H1 (cell line): ENCODE measurements at regions not wholly inside any gene's neighbourhood (a gene's known extent, or its start where the extent isn't known, plus 50 kb on each side); places are given as distances from the start of the nearest gene placed in this dataset.

Experiments used
- CTCF ChIA-PET: fragments of 300-600 bp; sonication (Branson Sonifier 250); formaldehyde crosslinking; loops from one replicate; lab custom pipeline; 2021; ENCODE audit not compliant: partially characterized antibody; lab: Charles Lee
- POLR2A ChIA-PET: fragments of 300-600 bp; sonication (Branson Sonifier 250); formaldehyde crosslinking; loops from one replicate; lab custom pipeline; 2021; ENCODE audit warnings: inconsistent platforms; ENCODE audit not compliant: partially characterized antibody; lab: Charles Lee
- DNase-seq, 2 experiments: peaks; one replicate each; pipeline versions ENCODE4 v3.0.0 to v3.0.0-alpha.2; 2010 to 2022; ENCODE audit warnings: low spot score in 2 of 2, low read depth in 1 of 2, mixed read lengths in 1 of 2
- FAIRE-seq: peaks from 2 replicates; lab custom pipeline; 2011; peaks lifted over from hg19 to GRCh38; lab: Jason Lieb, UNC
- H2AFZ ChIP-seq: 2 replicates; pipeline ENCODE4 v1.8.1; 2012; ENCODE audit warnings: low read length, inconsistent platforms
- H2AK5ac ChIP-seq: 2 replicates; pipeline ENCODE4 v1.6.1; 2013; ENCODE audit warnings: low read depth, low read length
- H2BK120ac ChIP-seq: replicated peaks from 2 replicates; pipeline ENCODE3; 2013; ENCODE audit warnings: low read depth, low read length, inconsistent platforms
- H2BK12ac ChIP-seq: 2 replicates; pipeline ENCODE4 v1.6.1; 2013; ENCODE audit warnings: low read depth, low read length
- H2BK15ac ChIP-seq: 2 replicates; pipeline ENCODE4 v1.6.1; 2013; ENCODE audit warnings: low read length
- H2BK20ac ChIP-seq: 2 replicates; pipeline ENCODE4 v1.6.1; 2013; ENCODE audit warnings: low read length
- H2BK5ac ChIP-seq: 2 replicates; pipeline ENCODE4 v1.6.1; 2013; ENCODE audit warnings: low read depth, low read length
- H3K14ac ChIP-seq: 2 replicates; pipeline ENCODE4 v1.6.1; 2013; ENCODE audit warnings: inconsistent platforms; ENCODE audit not compliant: insufficient read length
- H3K18ac ChIP-seq: 2 replicates; pipeline ENCODE4 v1.6.1; 2013; ENCODE audit warnings: low read length; ENCODE audit errors: extremely low read depth
- H3K23ac ChIP-seq: 2 replicates; pipeline ENCODE4 v1.6.1; 2013; ENCODE audit warnings: inconsistent platforms; ENCODE audit not compliant: insufficient read length
- H3K23me2 ChIP-seq: 2 replicates; pipeline ENCODE4 v1.6.1; 2013; ENCODE audit warnings: low read depth, low read length
- H3K27ac ChIP-seq: 2 replicates; pipeline ENCODE4 v1.6.1; 2011; ENCODE audit warnings: low read depth, low read length, inconsistent platforms
- H3K27me3 ChIP-seq, 4 experiments: replicated peaks in 1 of 4; 1 replicate in 1 of 4; 2 replicates in 3 of 4; pipeline versions ENCODE4 v1.6.1 to v1.8.1; 2011 to 2013; ENCODE audit warnings: low read length in 3 of 4, mild to moderate bottlenecking in 3 of 4, inconsistent platforms in 2 of 4, mixed read lengths in 2 of 4, moderate library complexity in 1 of 4; ENCODE audit not compliant: control insufficient read depth in 3 of 4, insufficient read depth in 3 of 4; ENCODE audit errors: extremely low read depth in 1 of 4
- H3K36me3 ChIP-seq, 4 experiments: 2 replicates each; pipeline versions ENCODE4 v1.6.1 to v1.8.1; 2011 to 2013; ENCODE audit warnings: mild to moderate bottlenecking in 4 of 4, low read length in 3 of 4, moderate library complexity in 2 of 4, control low read depth in 1 of 4, inconsistent platforms in 1 of 4; ENCODE audit not compliant: insufficient read depth in 4 of 4, control insufficient read depth in 2 of 4
- H3K4ac ChIP-seq: replicated peaks from 2 replicates; pipeline ENCODE3; 2013; ENCODE audit warnings: low read length, low read depth, mixed read lengths, inconsistent platforms; ENCODE audit not compliant: insufficient read length
- H3K4me1 ChIP-seq, 4 experiments: replicated peaks in 1 of 4; 1 replicate in 1 of 4; 2 replicates in 3 of 4; pipeline versions ENCODE4 v1.6.1 to v1.8.1; 2011 to 2013; ENCODE audit warnings: low read length in 3 of 4, inconsistent platforms in 2 of 4, mixed read lengths in 1 of 4; ENCODE audit not compliant: insufficient read depth in 4 of 4, control insufficient read depth in 3 of 4
- H3K4me2 ChIP-seq, 2 experiments: 2 replicates each; pipeline versions ENCODE4 v1.6.1 to v1.8.1; 2011 to 2013; ENCODE audit warnings: low read depth in 2 of 2, low read length in 2 of 2, control low read depth in 1 of 2, inconsistent platforms in 1 of 2, mild to moderate bottlenecking in 1 of 2; ENCODE audit not compliant: insufficient read depth in 1 of 2
- H3K4me3 ChIP-seq, 4 experiments: fragments of 200-600, 300-600 bp in 1 of 4; sonication (generic), shearing (Covaris generic), sonication (Bioruptor Twin) in 1 of 4; 2 replicates each; pipeline versions ENCODE4 v1.5.1 to v1.8.1; 2011 to 2016; ENCODE audit warnings: low read length in 4 of 4, low read depth in 3 of 4, control low read depth in 2 of 4, inconsistent platforms in 2 of 4, mild to moderate bottlenecking in 2 of 4, mixed read lengths in 1 of 4, moderate library complexity in 1 of 4; ENCODE audit not compliant: insufficient read depth in 2 of 4; ENCODE audit errors: extremely low read depth in 1 of 4
- H3K56ac ChIP-seq: replicated peaks from 2 replicates; pipeline ENCODE3; 2013; ENCODE audit warnings: low read depth, mild to moderate bottlenecking, mixed read lengths, low read length, inconsistent platforms; ENCODE audit not compliant: insufficient read length
- H3K79me1 ChIP-seq: 2 replicates; pipeline ENCODE4 v1.6.1; 2013; ENCODE audit warnings: low read depth, low read length, control low read depth
- H3K79me2 ChIP-seq, 2 experiments: 2 replicates each; pipeline versions ENCODE4 v1.6.1 to v1.8.1; 2012 to 2013; ENCODE audit warnings: low read length in 2 of 2, mild to moderate bottlenecking in 2 of 2, inconsistent platforms in 1 of 2; ENCODE audit not compliant: insufficient read depth in 2 of 2, control insufficient read depth in 1 of 2
- H3K9ac ChIP-seq, 4 experiments: replicated peaks in 1 of 4; 1 replicate in 1 of 4; 2 replicates in 3 of 4; pipeline versions ENCODE4 v1.6.1 to v1.8.1; 2011 to 2013; ENCODE audit warnings: low read depth in 3 of 4, low read length in 3 of 4, control low read depth in 2 of 4, mild to moderate bottlenecking in 2 of 4, moderate library complexity in 2 of 4, inconsistent platforms in 1 of 4; ENCODE audit errors: extremely low read depth in 1 of 4
- H3K9me3 ChIP-seq, 2 experiments: 2 replicates each; pipeline versions ENCODE4 v1.6.1 to v1.8.1; 2012 to 2013; ENCODE audit warnings: mild to moderate bottlenecking in 2 of 2, moderate library complexity in 2 of 2, control low read depth in 1 of 2, inconsistent platforms in 1 of 2, low read depth in 1 of 2, low read length in 1 of 2, mixed read lengths in 1 of 2; ENCODE audit not compliant: insufficient read depth in 2 of 2
- H4K20me1 ChIP-seq, 2 experiments: replicated peaks in 1 of 2; 2 replicates each; pipeline versions ENCODE3 to v1.8.1; 2011 to 2013; ENCODE audit warnings: inconsistent platforms in 2 of 2, low read length in 2 of 2, mild to moderate bottlenecking in 1 of 2; ENCODE audit not compliant: insufficient read depth in 2 of 2, control insufficient read depth in 1 of 2
- H4K5ac ChIP-seq: 2 replicates; pipeline ENCODE4 v1.6.1; 2013; ENCODE audit warnings: low read length, low read depth, mixed read lengths, inconsistent platforms; ENCODE audit not compliant: insufficient read length
- H4K8ac ChIP-seq: 2 replicates; pipeline ENCODE4 v1.8.0; 2013; ENCODE audit warnings: mild to moderate bottlenecking, moderate library complexity, low read length, inconsistent platforms; ENCODE audit not compliant: insufficient read depth; ENCODE audit errors: extremely low read depth
- H4K91ac ChIP-seq: replicated peaks from 2 replicates; pipeline ENCODE3; 2013; ENCODE audit warnings: low read length, mixed read lengths, inconsistent platforms; ENCODE audit not compliant: insufficient read length
- FOSL1 ChIP-seq: IDR thresholded peaks from 2 replicates; pipeline ENCODE4 v1.6.1; 2011; ENCODE audit warnings: mild to moderate bottlenecking, low read depth, low read length, moderate library complexity; ENCODE audit not compliant: insufficient read depth
- SP2 ChIP-seq: IDR thresholded peaks from 2 replicates; pipeline ENCODE4 v1.6.1; 2012; ENCODE audit warnings: mild to moderate bottlenecking, low read length, inconsistent platforms
- SP4 ChIP-seq: IDR thresholded peaks from 2 replicates; pipeline ENCODE4 v1.6.1; 2012; ENCODE audit warnings: low read length, inconsistent platforms
- TAF7 ChIP-seq: optimal IDR thresholded peaks from 2 replicates; pipeline ENCODE3; 2011; ENCODE audit warnings: low read depth, mild to moderate bottlenecking, inconsistent platforms, low read length, moderate library complexity, borderline replicate concordance
- WGBS, 2 experiments: shearing (Covaris generic) in 1 of 2; methylation state at CpG; one replicate each; pipeline versions ENCODE4 v1.1.6 to v1.1.7; 2013 to 2015; ENCODE audit warnings: low lambda C conversion rate in 2 of 2, mixed read lengths in 2 of 2, inconsistent platforms in 1 of 2, low coverage in 1 of 2, missing lambda C conversion rate in 1 of 2; ENCODE audit not compliant: insufficient replicate concordance in 2 of 2, insufficient coverage in 1 of 2, insufficient read length in 1 of 2; ENCODE audit errors: extremely low coverage in 1 of 2, missing lambda C conversion rate in 1 of 2; 5-methylcytosine and 5-hydroxymethylcytosine counted together
- TF ChIP-seq, protein P1 (sequence below): IDR thresholded peaks from 2 replicates; pipeline ENCODE4 v1.6.1; 2011; ENCODE audit warnings: low read length, improper control_type of control experiment

DNA sequence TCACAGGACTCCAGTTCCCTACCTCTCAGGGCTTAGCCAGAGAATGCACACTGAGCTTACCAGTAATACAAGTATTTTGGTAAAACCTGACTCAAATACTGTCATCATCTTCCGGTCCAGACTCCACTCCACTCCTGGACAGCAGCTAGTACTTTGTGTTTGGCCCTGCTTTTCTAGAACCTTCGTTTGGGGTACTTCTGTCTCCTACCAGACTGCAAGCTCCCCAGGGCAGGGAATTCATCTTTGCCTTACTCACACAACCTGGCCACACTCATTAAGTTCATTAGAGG lies 108.9 kb upstream of the CDC42EP3 start:
- H4K5ac ChIP-seq, result no peak overlapping the region
- CTCF ChIA-PET, result interaction anchor here (0.6 to 1.0 kb wide), 4 partner anchors 23 to 1280 kb away, joined by 3 to 5 read pairs (median 3); no protein-coding TSS in a partner anchor
- H3K79me2 ChIP-seq, result no peaks in the 10 kb centered on the region
- no peak overlapping the region for H2BK20ac ChIP-seq
- no peak overlapping the region for H3K4ac ChIP-seq
- 100% methylated on average over 2 of the region's 2 CpGs; no CpG with 5 or more reads in 1 of the 2 experiments for WGBS, 2 experiments
- no peak overlapping the region for H2BK120ac ChIP-seq
- H2BK12ac ChIP-seq, result no peak overlapping the region
- H2BK15ac ChIP-seq, result no peak overlapping the region
- no peak overlapping the region for H3K56ac ChIP-seq
- H3K18ac ChIP-seq, result no peak overlapping the region
- no peaks in the 10 kb centered on the region; a peak in 1 of 4 replicates for H3K9me3 ChIP-seq
- H3K27ac ChIP-seq, result no peak overlapping the region
- H3K4me1 ChIP-seq, result peaks cover 2 to 6% (median 3%) of the 10 kb centered on the region in 4 experiments; a peak in 4 of 7 replicates
- no peak overlapping the region for H3K23ac ChIP-seq
- H4K8ac ChIP-seq, result no peak overlapping the region
- H3K4me3 ChIP-seq, result no peak overlapping the region
- no peak overlapping the region for H2AK5ac ChIP-seq
- no peak for DNase-seq
- no peak overlapping the region for H3K9ac ChIP-seq
- TF ChIP-seq SP2, result no peak
- TF ChIP-seq, protein P1, sequence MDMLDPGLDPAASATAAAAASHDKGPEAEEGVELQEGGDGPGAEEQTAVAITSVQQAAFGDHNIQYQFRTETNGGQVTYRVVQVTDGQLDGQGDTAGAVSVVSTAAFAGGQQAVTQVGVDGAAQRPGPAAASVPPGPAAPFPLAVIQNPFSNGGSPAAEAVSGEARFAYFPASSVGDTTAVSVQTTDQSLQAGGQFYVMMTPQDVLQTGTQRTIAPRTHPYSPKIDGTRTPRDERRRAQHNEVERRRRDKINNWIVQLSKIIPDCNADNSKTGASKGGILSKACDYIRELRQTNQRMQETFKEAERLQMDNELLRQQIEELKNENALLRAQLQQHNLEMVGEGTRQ, result no peak
- TF ChIP-seq FOSL1, result no peak
- TF ChIP-seq SP4, result no peak
- TF ChIP-seq TAF7, result no peak
- TF ChIP-seq, all 59 proteins: peak for 0
- H2AFZ ChIP-seq, result no peak overlapping the region
- no peak overlapping the region for H3K14ac ChIP-seq
- no peaks in the 10 kb centered on the region for H3K27me3 ChIP-seq
- no peaks in the 10 kb centered on the region for H3K36me3 ChIP-seq
- H4K91ac ChIP-seq, result no peak overlapping the region
- POLR2A ChIA-PET, result no interaction called here
- H3K23me2 ChIP-seq, result no peaks in the 10 kb centered on the region
- H3K79me1 ChIP-seq, result no peaks in the 10 kb centered on the region
- H4K20me1 ChIP-seq, result no peaks in the 10 kb centered on the region
- no peak overlapping the region for H2BK5ac ChIP-seq
- H3K4me2 ChIP-seq, result no peak overlapping the region
- no peak for FAIRE-seq
